ENCODE measurements at regions not wholly inside any gene's neighbourhood (a gene's known extent, or its start where the extent isn't known, plus 50 kb on each side); places are given as distances from the start of the nearest gene placed in this dataset.

DNA sequence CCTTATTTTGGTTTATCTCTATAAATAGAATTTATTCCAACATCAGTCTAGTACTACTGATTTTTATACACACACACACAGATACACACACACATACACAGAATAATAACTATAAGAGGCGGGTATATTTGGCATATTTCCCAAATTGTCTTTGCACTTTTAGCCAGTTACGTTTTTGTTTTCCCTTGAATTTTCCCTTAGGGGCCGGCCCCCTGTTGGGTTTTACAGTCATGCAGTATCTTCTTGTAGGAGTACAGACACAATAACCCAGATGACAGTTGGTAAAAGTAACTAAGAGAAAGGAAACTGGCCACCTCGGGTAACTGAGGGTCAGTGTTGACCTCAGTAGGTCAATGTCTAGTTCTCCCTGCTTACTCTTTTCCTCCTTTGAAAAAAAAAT, 50.9 kb downstream of the DISP1 start:
- TF ChIP-seq CTCF (conservative IDR thresholded peaks at IDR 0.05; ENCODE audit: low read depth, low read length): no peak
- no peak for TF ChIP-seq EZH2 (IDR thresholded peaks at IDR 0.05; ENCODE audit: low read length, unreplicated experiment)
- TF ChIP-seq EZH2phosphoT487 (IDR thresholded peaks at IDR 0.05; ENCODE audit: borderline replicate concordance, low read length): no peak

Data from PC-3 (cell line).